GM18511 (cell line): ENCODE measurements at regions not wholly inside any gene's neighbourhood (a gene's known extent, or its start where the extent isn't known, plus 50 kb on each side); places are given as distances from the start of the nearest gene placed in this dataset.

ENCODE experiments used
- ATAC-seq: cut with Tn5 transposase; IDR thresholded peaks from one replicate; pipeline ENCODE4 v1.9.1; 2021; ENCODE audit warnings: mild to moderate bottlenecking, moderate library complexity; ENCODE audit not compliant: unreplicated experiment

DNA sequence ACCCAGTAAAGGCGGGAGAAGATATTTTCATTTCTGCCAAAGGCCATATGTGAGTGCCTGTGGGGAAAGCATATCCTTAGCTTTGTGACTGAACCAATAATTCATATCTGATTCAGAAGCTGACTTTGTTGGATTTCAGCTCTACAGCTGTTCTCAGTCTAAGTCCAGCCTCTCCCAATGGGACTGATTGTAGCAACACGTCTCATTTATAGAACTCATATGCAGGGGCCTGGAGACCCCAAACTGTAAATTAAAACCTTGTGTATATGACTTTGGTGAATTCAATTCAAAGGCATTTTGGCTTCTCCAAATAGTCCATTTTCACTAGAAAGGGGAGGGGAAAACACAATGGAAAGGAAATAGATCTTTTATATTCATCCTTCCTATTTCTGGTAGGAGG, 250.4 kb upstream of the SORL1-AS1 start:
- no peak for ATAC-seq

DNA sequence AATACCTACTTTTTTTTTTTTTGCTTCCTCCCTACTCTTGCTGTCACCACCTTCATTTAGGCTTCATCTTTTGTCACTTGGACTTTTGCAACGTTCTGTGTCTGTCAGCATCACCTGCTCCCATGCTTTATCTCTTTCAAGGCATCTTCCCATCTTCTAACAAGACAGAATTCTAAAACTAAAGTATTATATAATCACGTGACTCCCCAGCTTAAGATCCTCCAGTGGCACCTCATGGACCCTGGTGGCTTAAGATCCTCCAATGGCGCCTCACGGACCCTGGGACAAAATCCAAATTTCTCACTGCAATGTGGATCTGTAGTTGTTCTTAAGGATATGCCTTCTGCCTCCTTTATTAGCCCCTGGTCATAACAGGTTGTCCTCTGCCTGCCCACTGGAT, 248.2 kb upstream of the SORL1-AS1 start:
- ATAC-seq, result no peak

DNA sequence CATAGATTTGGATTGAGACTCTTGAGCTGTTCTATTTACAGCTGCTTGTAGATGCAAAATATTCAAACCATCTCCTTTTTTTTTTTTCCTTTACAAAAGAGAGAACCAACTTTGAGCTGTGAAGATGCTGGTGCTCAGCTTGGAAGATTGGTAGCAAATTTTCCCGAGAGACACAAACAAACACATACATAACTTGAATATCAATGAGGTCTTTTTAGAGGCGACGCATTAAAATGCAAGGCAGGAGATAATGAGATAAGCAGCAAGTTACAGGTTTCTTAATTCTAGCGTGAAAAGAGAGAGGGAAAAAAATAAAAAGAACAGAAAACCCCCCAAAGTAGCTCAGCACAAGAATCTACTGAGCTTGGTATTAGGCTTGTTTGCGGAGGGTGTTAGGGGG, 247.0 kb upstream of the SORL1-AS1 start:
- ATAC-seq, result no peak

DNA sequence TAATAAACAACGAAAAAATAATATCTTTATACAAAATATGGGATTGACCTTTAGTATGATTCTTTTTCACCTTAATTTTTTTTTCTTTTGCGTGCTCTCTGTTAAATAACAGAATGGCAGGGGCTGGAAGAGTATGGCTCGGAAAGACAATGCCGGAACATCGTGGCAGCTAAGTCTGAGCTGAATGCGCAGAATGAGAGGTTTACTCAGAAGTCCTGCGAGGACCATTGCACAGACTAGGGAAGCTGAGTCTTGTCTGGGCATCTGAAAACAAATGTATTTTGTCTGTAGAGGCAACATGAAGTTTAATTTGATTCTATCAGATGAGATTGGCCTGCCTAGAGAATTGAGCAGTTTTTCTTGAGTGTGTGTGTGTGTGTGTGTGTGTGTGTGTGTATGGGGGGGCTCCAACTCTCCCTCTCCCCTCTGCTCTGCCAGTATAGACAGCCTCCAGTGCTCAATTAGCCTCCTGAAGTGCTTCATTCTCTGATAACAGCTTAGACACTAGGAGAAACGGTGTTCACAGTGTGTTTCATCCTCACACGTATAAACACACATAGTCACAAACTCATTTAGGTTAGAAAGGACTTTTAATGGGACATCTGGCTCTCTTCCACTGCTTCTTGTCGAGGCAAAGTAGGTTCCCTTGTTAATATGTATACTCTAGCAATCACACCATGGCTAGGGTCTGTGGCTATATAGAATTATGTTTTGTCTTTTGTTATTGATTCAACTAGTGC, 244.3 kb upstream of the SORL1-AS1 start:
- ATAC-seq, result no peak

DNA sequence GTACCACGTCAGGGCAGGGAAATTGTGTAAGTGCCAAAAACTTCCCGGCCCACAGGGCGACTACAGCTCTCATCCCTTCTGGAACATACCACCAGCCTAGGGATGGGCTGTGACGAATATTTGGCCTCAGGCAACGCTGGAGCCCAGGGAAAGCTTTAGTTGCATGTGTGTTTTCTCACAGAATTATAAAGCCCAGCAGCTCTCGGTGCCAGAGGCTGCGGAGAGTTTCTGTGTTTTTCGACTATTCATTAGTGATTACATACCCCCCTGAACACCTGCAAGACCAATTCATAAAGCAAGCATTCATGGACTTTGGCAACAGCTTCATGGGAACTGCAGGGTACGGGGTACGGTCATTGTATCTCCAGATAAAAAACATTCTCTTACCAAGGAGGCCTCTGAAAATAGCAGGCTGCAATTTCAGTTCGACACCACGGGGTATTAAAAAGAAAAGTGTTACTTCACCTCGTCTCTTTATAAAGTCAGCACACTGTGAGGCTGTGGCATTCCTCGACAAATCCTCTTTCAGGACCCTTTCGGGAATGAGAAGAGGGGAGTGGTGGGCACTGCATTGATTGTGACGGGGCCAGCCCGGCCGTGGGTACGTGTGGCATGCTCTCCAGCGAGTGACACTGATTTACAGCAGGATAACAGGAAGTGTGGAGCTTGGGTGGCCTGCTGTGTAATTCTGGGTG, 243.6 kb upstream of the SORL1-AS1 start:
- ATAC-seq, result no peak

DNA sequence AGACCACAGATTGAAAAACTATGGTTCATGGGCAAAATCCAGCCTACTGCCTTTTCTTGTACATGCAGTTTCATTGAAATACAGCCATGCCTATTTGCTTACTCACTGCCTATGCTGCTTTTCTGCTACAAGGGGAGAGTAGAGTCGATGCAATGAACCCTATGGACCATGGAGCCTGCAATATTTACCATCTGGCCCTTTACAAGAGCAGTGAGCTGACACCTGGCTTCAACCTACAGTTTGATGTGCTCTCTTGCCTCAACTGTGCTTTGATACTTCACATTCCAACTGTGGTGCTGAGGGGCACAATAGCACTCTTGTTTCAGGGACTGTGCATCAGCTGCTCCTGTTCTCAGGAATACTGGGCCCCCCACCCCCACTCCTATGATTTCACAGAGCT, 239.5 kb upstream of the SORL1-AS1 start:
- no peak for ATAC-seq

DNA sequence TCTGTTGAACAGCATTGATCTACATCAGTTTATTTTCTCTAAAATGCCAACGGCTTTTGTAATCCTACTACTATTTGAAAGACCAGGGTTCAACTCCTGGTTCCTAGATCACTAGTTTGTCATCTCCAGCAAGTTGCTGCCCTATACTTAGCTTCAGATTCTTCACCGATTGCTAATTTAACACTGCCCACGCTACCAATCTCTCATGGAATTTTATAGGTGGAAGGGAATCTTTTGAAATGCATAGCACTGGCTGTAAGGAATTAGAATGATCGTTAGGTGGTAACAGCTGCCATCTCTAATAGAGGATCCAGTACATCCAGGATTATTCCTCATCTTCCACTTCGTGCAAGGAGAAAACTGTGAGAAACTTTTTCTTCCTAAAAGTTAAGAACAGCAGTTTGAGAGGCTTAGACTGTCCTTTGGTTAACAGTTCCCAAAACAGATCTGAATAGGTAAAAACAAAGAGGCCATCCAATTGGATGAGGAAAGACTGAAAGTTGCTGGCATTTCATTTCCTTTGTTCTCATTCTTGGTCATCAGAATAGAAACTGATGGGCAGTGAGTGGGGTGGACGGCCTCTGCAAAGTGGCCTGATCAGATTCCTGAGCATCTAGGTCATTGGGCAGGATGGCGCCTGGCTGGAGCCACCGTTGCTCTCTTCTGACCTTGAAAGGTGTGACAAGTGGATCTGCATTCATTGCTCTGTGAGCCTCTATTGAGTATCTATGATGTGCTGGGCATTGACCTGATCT, 236.3 kb upstream of the SORL1-AS1 start:
- ATAC-seq, result no peak

DNA sequence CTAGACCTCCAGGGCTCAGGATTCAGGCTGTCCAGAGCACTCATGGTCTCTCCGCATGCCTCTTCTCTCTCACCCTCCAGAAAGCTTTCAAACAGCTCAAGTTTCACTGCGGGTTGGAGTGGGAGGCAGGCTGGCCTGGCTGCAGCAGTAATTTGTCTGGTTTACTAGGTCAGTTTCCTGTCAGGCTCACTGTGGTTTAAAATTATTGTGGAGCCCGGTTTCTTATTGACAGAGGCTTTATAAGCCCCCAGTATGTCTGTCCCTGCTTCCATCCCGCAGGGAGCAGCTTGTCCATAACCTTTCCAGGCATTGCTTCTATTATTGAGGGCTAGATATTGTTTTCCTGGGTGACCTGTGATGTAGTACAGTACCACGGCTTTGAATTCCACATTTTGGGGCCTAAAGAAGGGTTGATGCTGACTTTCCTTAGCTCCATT, 235.3 kb upstream of the SORL1-AS1 start:
- no peak for ATAC-seq

DNA sequence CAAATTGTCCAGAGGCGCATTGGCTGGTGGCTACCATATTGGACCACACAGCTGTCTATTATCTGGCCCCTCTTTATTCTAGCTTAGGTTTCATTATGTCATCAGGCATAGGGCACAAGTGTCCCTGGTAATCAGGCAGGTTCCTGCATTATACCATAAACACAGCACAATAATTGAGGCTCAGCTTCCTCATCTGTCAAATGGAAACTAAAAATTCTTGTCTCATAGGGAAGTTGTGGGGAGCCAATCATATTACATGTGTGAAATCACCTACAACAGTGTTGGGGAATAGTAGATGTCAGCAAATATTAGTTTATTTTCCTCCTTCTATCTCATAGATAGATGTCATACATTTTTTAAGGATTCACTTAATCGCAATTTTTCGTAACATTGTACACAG, 231.0 kb upstream of the SORL1-AS1 start:
- ATAC-seq, result no peak
